Stimulated activated CD8-positive, alpha-beta memory T cell treated with anti-CD3 and anti-CD28 coated beads, Interleukin-4, amount 100 ng/mL, for 24 hours (primary cell): ENCODE measurements at regions not wholly inside any gene's neighbourhood (a gene's known extent, or its start where the extent isn't known, plus 50 kb on each side); places are given as distances from the start of the nearest gene placed in this dataset.
A peak's percentile ranks its signal among the peaks of the same experiment; 100 is the strongest.
"Not testable (repeated sequence)": the region's sequence is repeated elsewhere in the genome, so short reads cannot be mapped to it uniquely, and the experiment has no call there.

ENCODE experiments used
- DNase-seq: peaks from one replicate; pipeline ENCODE4 v3.0.0-alpha.2; 2020; ENCODE audit warnings: low read depth

GRCh38 chr15:67945951-67946700 lies 106.3 kb upstream of the RNU6-1 start:
- no peak for DNase-seq

- no peak for DNase-seq
These were observed 106.9 kb upstream of the RNU6-1 start for GRCh38 chr15:67946701-67947100.

- DNase-seq = no peak
These were observed 106.7 kb upstream of the PIAS1 start for GRCh38 chr15:67947254-67948039.

GRCh38 chr15:67948215-67948614 lies 105.9 kb upstream of the PIAS1 start:
- DNase-seq = no peak

GRCh38 chr15:67951187-67951586 lies 102.9 kb upstream of the PIAS1 start:
- DNase-seq = not testable (repeated sequence)

GRCh38 chr15:67953299-67953698 lies 100.8 kb upstream of the PIAS1 start:
- DNase-seq = no peak

- DNase-seq = no peak
These were observed 98.9 kb upstream of the PIAS1 start for GRCh38 chr15:67955252-67955651.

GRCh38 chr15:67957435-67958132 lies 96.5 kb upstream of the PIAS1 start:
- DNase-seq = no peak

GRCh38 chr15:67967871-67968431 lies 86.2 kb upstream of the PIAS1 start:
- DNase-seq = peak; percentile 3

GRCh38 chr15:67968564-67968963 lies 85.6 kb upstream of the PIAS1 start:
- no peak for DNase-seq

- no peak for DNase-seq
These were observed 85.1 kb upstream of the PIAS1 start for GRCh38 chr15:67968966-67969365.

- DNase-seq = no peak
These were observed 84.2 kb upstream of the PIAS1 start for GRCh38 chr15:67969892-67970291.

GRCh38 chr15:67972377-67972776 lies 81.7 kb upstream of the PIAS1 start:
- DNase-seq = no peak

- DNase-seq = no peak
These were observed 80.3 kb upstream of the PIAS1 start for GRCh38 chr15:67973846-67974245.

- no peak for DNase-seq
These were observed 77.5 kb upstream of the PIAS1 start for GRCh38 chr15:67976506-67977073.

GRCh38 chr15:67977414-67978089 lies 76.6 kb upstream of the PIAS1 start:
- no peak for DNase-seq

GRCh38 chr15:67979281-67979680 lies 74.8 kb upstream of the PIAS1 start:
- no peak for DNase-seq

- no peak for DNase-seq
These were observed 73.9 kb upstream of the PIAS1 start for GRCh38 chr15:67980171-67980570.

- DNase-seq = no peak
These were observed 73.1 kb upstream of the PIAS1 start for GRCh38 chr15:67980773-67981685.

- no peak for DNase-seq
These were observed 72.3 kb upstream of the PIAS1 start for GRCh38 chr15:67981848-67982247.

- DNase-seq = no peak
These were observed 62.4 kb upstream of the PIAS1 start for GRCh38 chr15:67991706-67992105.
